ENCODE measurements at regions not wholly inside any gene's neighbourhood (a gene's known extent, or its start where the extent isn't known, plus 50 kb on each side); places are given as distances from the start of the nearest gene placed in this dataset.
A peak's percentile ranks its signal among the peaks of the same experiment; 100 is the strongest.
"Not testable (repeated sequence)": the region's sequence is repeated elsewhere in the genome, so short reads cannot be mapped to it uniquely, and the experiment has no call there.

DNA sequence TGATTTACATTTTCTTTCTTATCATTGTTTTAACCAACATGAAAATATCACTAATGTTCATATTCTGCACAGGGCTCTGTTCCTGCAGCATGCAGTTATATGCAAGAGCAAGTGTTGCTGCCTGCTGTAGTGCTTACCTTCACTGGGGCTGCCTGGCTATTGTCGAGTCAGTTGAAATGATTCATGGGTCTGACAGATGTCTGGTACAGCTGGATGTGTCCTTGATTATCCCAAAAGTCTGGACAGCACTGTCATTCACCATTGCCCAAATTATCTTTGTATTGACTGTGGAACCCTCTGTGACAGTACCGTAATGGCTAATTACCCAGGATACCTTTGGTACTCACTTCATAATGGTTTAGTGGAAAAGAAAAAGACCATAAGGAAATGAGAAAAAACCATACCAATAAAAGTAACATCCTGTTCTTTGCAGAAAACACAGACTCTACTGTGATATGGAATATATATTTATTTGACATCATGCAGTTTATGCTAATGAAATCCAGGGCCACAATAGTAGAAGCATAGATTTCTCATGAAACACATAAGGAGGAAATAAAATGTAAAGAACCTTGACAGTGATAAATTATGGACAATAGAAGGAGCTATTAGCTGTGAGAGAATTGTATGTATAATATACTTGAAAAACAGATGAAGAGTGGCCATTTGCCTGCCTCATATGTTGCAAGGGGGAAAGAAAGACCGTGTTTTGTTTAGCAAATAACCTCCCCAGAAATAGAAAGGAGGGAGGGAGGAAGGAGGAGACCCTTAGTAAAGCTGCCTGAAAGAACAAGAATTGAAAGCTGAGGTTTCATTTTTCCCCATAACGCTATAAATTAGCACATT is 249.8 kb upstream of the ATP5MC3 start:
- Histone ChIP-seq H3K27me3 (replicated peaks; ENCODE audit: control insufficient read depth, insufficient read depth, low read length) (no peaks in the 10 kb centered on the region), H3K4me3 (replicated peaks; ENCODE audit: low read depth, low read length) (no peak overlapping the region), H3K36me3 (ENCODE audit: control insufficient read depth, insufficient read depth, low read length) (no peaks in the 10 kb centered on the region)
- TF ChIP-seq, protein P1, sequence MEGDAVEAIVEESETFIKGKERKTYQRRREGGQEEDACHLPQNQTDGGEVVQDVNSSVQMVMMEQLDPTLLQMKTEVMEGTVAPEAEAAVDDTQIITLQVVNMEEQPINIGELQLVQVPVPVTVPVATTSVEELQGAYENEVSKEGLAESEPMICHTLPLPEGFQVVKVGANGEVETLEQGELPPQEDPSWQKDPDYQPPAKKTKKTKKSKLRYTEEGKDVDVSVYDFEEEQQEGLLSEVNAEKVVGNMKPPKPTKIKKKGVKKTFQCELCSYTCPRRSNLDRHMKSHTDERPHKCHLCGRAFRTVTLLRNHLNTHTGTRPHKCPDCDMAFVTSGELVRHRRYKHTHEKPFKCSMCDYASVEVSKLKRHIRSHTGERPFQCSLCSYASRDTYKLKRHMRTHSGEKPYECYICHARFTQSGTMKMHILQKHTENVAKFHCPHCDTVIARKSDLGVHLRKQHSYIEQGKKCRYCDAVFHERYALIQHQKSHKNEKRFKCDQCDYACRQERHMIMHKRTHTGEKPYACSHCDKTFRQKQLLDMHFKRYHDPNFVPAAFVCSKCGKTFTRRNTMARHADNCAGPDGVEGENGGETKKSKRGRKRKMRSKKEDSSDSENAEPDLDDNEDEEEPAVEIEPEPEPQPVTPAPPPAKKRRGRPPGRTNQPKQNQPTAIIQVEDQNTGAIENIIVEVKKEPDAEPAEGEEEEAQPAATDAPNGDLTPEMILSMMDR (IDR thresholded peaks at IDR 0.05; ENCODE audit: insufficient read depth, low read length, poor library complexity, severe bottlenecking): no peak
- no peak for DNase-seq (ENCODE audit: extremely low read depth, insufficient read length)

DNA sequence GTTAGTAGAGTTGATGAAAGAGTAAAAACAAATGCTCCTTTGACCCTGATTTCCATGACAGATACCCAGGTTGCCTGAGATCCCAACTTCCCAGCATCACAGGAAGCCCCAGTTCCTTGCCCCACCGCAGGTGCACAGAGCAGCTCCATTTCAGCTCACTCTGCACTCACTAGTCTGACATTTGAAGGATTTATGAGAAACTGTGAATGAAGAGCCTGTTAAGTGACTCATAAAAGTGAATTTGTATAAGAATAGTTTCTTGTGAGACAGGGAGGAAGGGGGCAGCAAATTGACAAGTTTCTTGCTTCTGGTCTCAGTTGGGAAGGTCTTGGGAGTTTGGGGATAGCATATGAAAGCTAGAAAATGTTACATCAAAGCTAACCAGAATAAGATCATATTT is 248.7 kb upstream of the ATP5MC3 start:
- DNase-seq (ENCODE audit: extremely low read depth, insufficient read length): no peak
- TF ChIP-seq, protein P1 (IDR thresholded peaks at IDR 0.05; ENCODE audit: insufficient read depth, low read length, poor library complexity, severe bottlenecking): no peak
- no peaks in the 10 kb centered on the region for H3K27me3 ChIP-seq (replicated peaks; ENCODE audit: control insufficient read depth, insufficient read depth, low read length)

DNA sequence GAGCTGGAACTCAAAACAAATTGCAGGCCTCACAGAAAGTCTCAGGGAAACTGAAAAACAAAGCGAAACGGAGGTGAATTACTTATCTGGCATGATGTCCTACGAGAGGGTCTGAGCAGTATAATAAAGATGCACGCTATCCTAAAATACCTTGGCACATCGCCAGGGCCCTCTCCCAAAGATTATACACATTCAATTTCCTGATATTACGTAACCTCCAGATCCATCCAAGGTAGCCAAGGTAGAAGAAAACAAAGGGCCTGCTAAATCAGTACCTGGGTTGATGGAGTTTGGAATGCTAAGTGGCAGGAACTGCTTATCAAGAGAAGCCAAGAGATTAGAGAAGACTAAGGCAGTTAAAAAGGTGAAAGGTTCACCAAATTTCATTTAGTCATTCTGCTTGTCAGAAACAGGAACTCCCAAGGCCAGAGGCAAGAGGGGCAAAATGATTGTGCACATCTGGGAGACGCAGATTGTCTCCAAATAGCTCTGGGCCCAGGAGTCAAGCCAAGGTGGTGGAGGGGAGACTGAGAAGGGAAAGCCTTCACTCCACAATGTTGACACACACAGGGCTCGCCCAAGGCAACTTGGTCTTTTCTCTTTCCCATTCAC is 236.8 kb upstream of the ATP5MC3 start:
- no peak for DNase-seq (ENCODE audit: extremely low read depth, insufficient read length)

More for the DNA sequence above, 248.7 kb upstream of the ATP5MC3 start:
- H3K4me3 ChIP-seq (replicated peaks; ENCODE audit: low read depth, low read length): no peak overlapping the region
- no peaks in the 10 kb centered on the region for H3K36me3 ChIP-seq (ENCODE audit: control insufficient read depth, insufficient read depth, low read length)

DNA sequence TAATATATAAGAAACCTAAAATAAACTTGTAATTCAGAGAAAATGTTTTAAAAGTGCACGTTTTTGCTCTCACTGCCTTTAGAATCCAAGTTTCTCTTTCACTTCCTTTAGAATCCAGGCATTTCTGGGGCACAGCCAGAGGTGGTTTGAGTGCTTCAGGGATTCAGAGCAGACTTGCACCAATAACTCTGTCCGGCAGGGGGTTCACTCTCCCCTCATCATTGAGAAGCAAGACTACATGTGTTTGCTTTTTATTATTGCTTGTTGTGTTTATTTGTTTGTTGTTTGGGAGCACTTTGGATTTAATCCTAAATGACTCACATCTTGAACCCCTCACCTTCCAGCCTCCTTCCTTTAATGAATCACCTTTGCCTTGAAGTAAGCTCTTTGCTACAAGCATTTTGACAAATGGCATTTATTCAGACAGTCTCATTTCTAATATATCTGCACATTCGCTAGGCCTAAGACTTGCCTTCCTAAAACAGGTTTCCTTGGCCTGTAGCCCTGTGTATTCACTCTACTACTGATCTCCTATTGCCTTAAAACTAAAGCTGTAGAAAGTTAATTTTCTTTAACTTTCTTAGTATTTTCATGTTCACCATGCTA is 233.5 kb upstream of the ATP5MC3 start:
- Histone ChIP-seq H3K27me3 (replicated peaks; ENCODE audit: control insufficient read depth, insufficient read depth, low read length) (no peaks in the 10 kb centered on the region), H3K36me3 (ENCODE audit: control insufficient read depth, insufficient read depth, low read length) (no peaks in the 10 kb centered on the region), H3K4me3 (replicated peaks; ENCODE audit: low read depth, low read length) (no peak overlapping the region)
- TF ChIP-seq, protein P1 (IDR thresholded peaks at IDR 0.05; ENCODE audit: insufficient read depth, low read length, poor library complexity, severe bottlenecking): peak; percentile 59
- DNase-seq (ENCODE audit: extremely low read depth, insufficient read length): no peak

More for the DNA sequence above, 236.8 kb upstream of the ATP5MC3 start:
- Histone ChIP-seq H3K27me3 (replicated peaks; ENCODE audit: control insufficient read depth, insufficient read depth, low read length) (no peaks in the 10 kb centered on the region), H3K36me3 (ENCODE audit: control insufficient read depth, insufficient read depth, low read length) (no peaks in the 10 kb centered on the region), H3K4me3 (replicated peaks; ENCODE audit: low read depth, low read length) (no peak overlapping the region)
- TF ChIP-seq, protein P1 (IDR thresholded peaks at IDR 0.05; ENCODE audit: insufficient read depth, low read length, poor library complexity, severe bottlenecking): no peak

DNA sequence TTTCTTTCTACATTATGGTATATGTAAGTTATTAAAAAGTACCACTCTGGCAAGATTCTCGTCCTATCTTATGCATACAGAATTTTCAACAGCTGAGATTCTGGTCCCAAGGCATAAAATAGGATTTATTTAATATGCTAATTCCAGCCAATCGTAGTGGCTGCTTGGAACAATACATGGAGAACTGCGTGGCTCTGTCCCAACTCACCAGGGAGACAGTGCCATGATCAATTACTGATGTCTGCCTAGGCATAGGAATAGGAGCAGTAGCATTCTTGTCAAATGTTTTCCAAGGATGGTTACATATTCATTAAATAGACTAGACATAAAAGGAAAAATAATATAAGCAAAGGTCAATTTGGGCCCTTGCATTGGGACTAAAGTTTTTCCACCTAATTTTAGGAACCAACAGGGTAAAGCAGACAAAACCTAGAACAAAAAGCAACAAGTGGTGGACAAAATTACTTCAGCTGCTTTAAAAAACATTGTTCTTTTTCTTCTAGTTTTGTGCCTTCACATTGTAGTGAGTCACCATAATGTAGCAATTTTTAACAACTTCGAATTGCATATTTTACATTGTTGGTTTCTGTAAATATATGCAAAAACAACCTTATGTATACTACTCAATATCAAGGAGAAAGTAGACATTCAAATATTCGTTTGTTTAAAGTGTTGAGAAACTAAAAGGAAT is 232.8 kb upstream of the ATP5MC3 start:
- Histone ChIP-seq H3K27me3 (replicated peaks; ENCODE audit: control insufficient read depth, insufficient read depth, low read length) (no peaks in the 10 kb centered on the region), H3K4me3 (replicated peaks; ENCODE audit: low read depth, low read length) (no peak overlapping the region), H3K36me3 (ENCODE audit: control insufficient read depth, insufficient read depth, low read length) (no peaks in the 10 kb centered on the region)
- DNase-seq (ENCODE audit: extremely low read depth, insufficient read length): no peak
- TF ChIP-seq, protein P1 (IDR thresholded peaks at IDR 0.05; ENCODE audit: insufficient read depth, low read length, poor library complexity, severe bottlenecking): no peak

DNA sequence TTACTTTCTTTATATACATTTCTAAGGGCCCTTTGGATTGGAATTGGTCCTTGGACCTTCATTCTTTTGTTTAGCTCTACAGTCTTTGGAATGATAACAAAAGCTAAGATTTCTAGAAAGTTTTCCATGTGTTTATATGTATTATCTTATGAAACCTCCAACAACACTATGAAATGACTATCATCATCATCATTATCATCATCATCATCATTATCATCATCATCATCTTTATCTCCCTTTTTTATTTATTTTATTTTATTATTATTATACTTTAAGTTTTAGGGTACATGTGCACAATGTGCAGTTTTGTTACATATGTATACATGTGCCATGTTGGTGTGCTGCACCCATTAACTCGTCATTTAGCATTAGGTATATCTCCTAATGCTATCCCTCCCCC is 229.4 kb upstream of the ATP5MC3 start:
- not testable (repeated sequence) for DNase-seq (ENCODE audit: extremely low read depth, insufficient read length); H3K36me3 ChIP-seq (ENCODE audit: control insufficient read depth, insufficient read depth, low read length)

More for the DNA sequence above, 229.4 kb upstream of the ATP5MC3 start:
- H3K27me3 ChIP-seq (replicated peaks; ENCODE audit: control insufficient read depth, insufficient read depth, low read length); H3K4me3 ChIP-seq (replicated peaks; ENCODE audit: low read depth, low read length): not testable (repeated sequence)

Data from GM06990 (cell line).